HEK293 (cell line): ENCODE measurements at regions not wholly inside any gene's neighbourhood (a gene's known extent, or its start where the extent isn't known, plus 50 kb on each side); places are given as distances from the start of the nearest gene placed in this dataset.

Experiments
- CTCF ChIA-PET: fragments of 350-600 bp; formaldehyde crosslinking; extraction: SDS; loops from one replicate; lab custom pipeline; 2021; ENCODE audit warnings: antibody characterized with exemption; lab: Yijun Ruan, JAX
- POLR2A ChIA-PET: fragments of 300-600 bp; formaldehyde crosslinking; extraction: SDS; loops from one replicate; lab custom pipeline; 2020; ENCODE audit warnings: antibody characterized with exemption, inconsistent platforms; lab: Yijun Ruan, JAX
- H3K27ac ChIP-seq: fragments of 200-500 bp; sonication (Bioruptor generic); 2 replicates; pipeline ENCODE4 v1.5.1; 2014; ENCODE audit warnings: low read depth, low read length, control low read depth, inconsistent platforms; ENCODE audit errors: extremely low read depth
- H3K36me3 ChIP-seq, 2 experiments: fragments of 200-500 bp in 1 of 2; sonication (Bioruptor generic) in 1 of 2; 1 replicate in 1 of 2; 2 replicates in 1 of 2; pipeline ENCODE4 v1.5.1; 2014 to 2017; ENCODE audit warnings: inconsistent platforms in 2 of 2, low read length in 2 of 2; ENCODE audit not compliant: control insufficient read depth in 2 of 2, insufficient read depth in 1 of 2
- H3K4me1 ChIP-seq: fragments of 200-500 bp; sonication (Bioruptor generic); 2 replicates; pipeline ENCODE4 v1.5.1; 2014; ENCODE audit warnings: mild to moderate bottlenecking, low read length, inconsistent platforms; ENCODE audit not compliant: control insufficient read depth, insufficient read depth
- H3K4me3 ChIP-seq: 2 replicates; pipeline ENCODE4 v1.5.1; 2011; ENCODE audit warnings: low read depth, mild to moderate bottlenecking, control low read depth, low read length, moderate library complexity
- H3K9me3 ChIP-seq: fragments of 200-500 bp; sonication (Bioruptor generic); 2 replicates; pipeline ENCODE4 v1.5.1; 2014; ENCODE audit warnings: low read depth, low read length, inconsistent platforms; ENCODE audit not compliant: control insufficient read depth, insufficient read depth
- GFI1B ChIP-seq: fragments of 450-650 bp; formaldehyde crosslinking; IDR thresholded peaks from 2 replicates; pipeline ENCODE4 v1.5.1; 2016; ENCODE audit warnings: missing biosample characterization, missing genetic modification characterization
- HOXC10 ChIP-seq: sonication (generic); formaldehyde crosslinking; IDR thresholded peaks from 2 replicates; pipeline ENCODE4 v1.8.1; 2023; ENCODE audit warnings: mild to moderate bottlenecking, missing genetic modification reagents
- KLF16 ChIP-seq: fragments of 450-650 bp; formaldehyde crosslinking; IDR thresholded peaks from 2 replicates; pipeline ENCODE4 v1.5.1; 2017; ENCODE audit warnings: missing biosample characterization, missing genetic modification characterization
- MYNN ChIP-seq: fragments of 450-650 bp; formaldehyde crosslinking; IDR thresholded peaks from 2 replicates; pipeline ENCODE4 v1.5.1; 2016; ENCODE audit warnings: missing biosample characterization, missing genetic modification characterization, borderline replicate concordance
- RBAK ChIP-seq: fragments of 450-650 bp; formaldehyde crosslinking; IDR thresholded peaks from 2 replicates; pipeline ENCODE4 v1.5.1; 2016; ENCODE audit warnings: missing biosample characterization, missing genetic modification characterization
- ZFP41 ChIP-seq: fragments of 450-650 bp; formaldehyde crosslinking; IDR thresholded peaks from 2 replicates; pipeline ENCODE4 v1.5.1; 2016; ENCODE audit warnings: missing biosample characterization, missing genetic modification characterization, borderline replicate concordance
- ZNF140 ChIP-seq: fragments of 450-650 bp; formaldehyde crosslinking; IDR thresholded peaks from 2 replicates; pipeline ENCODE4 v1.5.1; 2016; ENCODE audit warnings: missing biosample characterization, missing genetic modification characterization
- ZNF157 ChIP-seq: fragments of 450-650 bp; formaldehyde crosslinking; IDR thresholded peaks from 2 replicates; pipeline ENCODE4 v1.5.1; 2016; ENCODE audit warnings: missing biosample characterization, missing genetic modification characterization
- ZNF398 ChIP-seq: fragments of 450-650 bp; formaldehyde crosslinking; IDR thresholded peaks from 2 replicates; pipeline ENCODE4 v1.5.1; 2017; ENCODE audit warnings: missing biosample characterization, missing genetic modification characterization
- ZNF514 ChIP-seq: fragments of 450-650 bp; formaldehyde crosslinking; IDR thresholded peaks from 2 replicates; pipeline ENCODE4 v1.5.1; 2016; ENCODE audit warnings: missing biosample characterization, missing genetic modification characterization
- ZNF555 ChIP-seq: fragments of 450-650 bp; formaldehyde crosslinking; conservative IDR thresholded peaks from 2 replicates; pipeline ENCODE4 v1.5.1; 2017; ENCODE audit warnings: missing biosample characterization, mild to moderate bottlenecking, missing genetic modification characterization, inconsistent platforms
- ZNF600 ChIP-seq: fragments of 450-650 bp; formaldehyde crosslinking; IDR thresholded peaks from 2 replicates; pipeline ENCODE4 v1.5.1; 2016; ENCODE audit warnings: missing biosample characterization, missing genetic modification characterization
- ZNF785 ChIP-seq: fragments of 450-650 bp; formaldehyde crosslinking; IDR thresholded peaks from 2 replicates; pipeline ENCODE4 v1.5.1; 2016; ENCODE audit warnings: missing biosample characterization, missing genetic modification characterization
- TF ChIP-seq, protein P1 (sequence below): fragments of 450-650 bp; formaldehyde crosslinking; IDR thresholded peaks from 2 replicates; pipeline ENCODE4 v1.5.1; 2016; ENCODE audit warnings: missing biosample characterization, missing genetic modification characterization
- TF ChIP-seq, protein P2 (sequence below): fragments of 450-650 bp; formaldehyde crosslinking; IDR thresholded peaks from 2 replicates; pipeline ENCODE4 v1.5.1; 2017; ENCODE audit warnings: missing biosample characterization, missing genetic modification characterization
- TF ChIP-seq, protein P3 (sequence below): fragments of 450-650 bp; formaldehyde crosslinking; IDR thresholded peaks from 2 replicates; pipeline ENCODE4 v1.5.1; 2016; ENCODE audit warnings: missing biosample characterization, missing genetic modification characterization

GRCh38 chr2:117500721-117501120 is 313.8 kb upstream of the DDX18 start:
- H3K9me3 ChIP-seq, result no peaks in the 10 kb centered on the region
- ChIA-PET CTCF (interaction anchor here (0.7 to 0.8 kb wide), 2 partner anchors 30 to 101 kb away, joined by 3 to 4 read pairs; no protein-coding TSS in a partner anchor), POLR2A (no interaction called here)
- TF ChIP-seq ZNF140 (tag by site-specific recombination) (no peak), RBAK (no peak), ZNF600 (no peak), ZNF785 (tag by site-specific recombination) (no peak), ZNF398 (no peak), GFI1B (no peak), MYNN (tag by site-specific recombination) (no peak), KLF16 (tag by site-specific recombination) (no peak), ZNF555 (tag by site-specific recombination) (no peak), ZNF157 (tag by site-specific recombination) (no peak)
- TF ChIP-seq, protein P1, sequence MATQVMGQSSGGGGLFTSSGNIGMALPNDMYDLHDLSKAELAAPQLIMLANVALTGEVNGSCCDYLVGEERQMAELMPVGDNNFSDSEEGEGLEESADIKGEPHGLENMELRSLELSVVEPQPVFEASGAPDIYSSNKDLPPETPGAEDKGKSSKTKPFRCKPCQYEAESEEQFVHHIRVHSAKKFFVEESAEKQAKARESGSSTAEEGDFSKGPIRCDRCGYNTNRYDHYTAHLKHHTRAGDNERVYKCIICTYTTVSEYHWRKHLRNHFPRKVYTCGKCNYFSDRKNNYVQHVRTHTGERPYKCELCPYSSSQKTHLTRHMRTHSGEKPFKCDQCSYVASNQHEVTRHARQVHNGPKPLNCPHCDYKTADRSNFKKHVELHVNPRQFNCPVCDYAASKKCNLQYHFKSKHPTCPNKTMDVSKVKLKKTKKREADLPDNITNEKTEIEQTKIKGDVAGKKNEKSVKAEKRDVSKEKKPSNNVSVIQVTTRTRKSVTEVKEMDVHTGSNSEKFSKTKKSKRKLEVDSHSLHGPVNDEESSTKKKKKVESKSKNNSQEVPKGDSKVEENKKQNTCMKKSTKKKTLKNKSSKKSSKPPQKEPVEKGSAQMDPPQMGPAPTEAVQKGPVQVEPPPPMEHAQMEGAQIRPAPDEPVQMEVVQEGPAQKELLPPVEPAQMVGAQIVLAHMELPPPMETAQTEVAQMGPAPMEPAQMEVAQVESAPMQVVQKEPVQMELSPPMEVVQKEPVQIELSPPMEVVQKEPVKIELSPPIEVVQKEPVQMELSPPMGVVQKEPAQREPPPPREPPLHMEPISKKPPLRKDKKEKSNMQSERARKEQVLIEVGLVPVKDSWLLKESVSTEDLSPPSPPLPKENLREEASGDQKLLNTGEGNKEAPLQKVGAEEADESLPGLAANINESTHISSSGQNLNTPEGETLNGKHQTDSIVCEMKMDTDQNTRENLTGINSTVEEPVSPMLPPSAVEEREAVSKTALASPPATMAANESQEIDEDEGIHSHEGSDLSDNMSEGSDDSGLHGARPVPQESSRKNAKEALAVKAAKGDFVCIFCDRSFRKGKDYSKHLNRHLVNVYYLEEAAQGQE (tag by site-specific recombination), result no peak
- TF ChIP-seq, protein P2, sequence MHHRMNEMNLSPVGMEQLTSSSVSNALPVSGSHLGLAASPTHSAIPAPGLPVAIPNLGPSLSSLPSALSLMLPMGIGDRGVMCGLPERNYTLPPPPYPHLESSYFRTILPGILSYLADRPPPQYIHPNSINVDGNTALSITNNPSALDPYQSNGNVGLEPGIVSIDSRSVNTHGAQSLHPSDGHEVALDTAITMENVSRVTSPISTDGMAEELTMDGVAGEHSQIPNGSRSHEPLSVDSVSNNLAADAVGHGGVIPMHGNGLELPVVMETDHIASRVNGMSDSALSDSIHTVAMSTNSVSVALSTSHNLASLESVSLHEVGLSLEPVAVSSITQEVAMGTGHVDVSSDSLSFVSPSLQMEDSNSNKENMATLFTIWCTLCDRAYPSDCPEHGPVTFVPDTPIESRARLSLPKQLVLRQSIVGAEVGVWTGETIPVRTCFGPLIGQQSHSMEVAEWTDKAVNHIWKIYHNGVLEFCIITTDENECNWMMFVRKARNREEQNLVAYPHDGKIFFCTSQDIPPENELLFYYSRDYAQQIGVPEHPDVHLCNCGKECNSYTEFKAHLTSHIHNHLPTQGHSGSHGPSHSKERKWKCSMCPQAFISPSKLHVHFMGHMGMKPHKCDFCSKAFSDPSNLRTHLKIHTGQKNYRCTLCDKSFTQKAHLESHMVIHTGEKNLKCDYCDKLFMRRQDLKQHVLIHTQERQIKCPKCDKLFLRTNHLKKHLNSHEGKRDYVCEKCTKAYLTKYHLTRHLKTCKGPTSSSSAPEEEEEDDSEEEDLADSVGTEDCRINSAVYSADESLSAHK, result no peak
- H3K4me3 ChIP-seq, result no peak overlapping the region
- H3K36me3 ChIP-seq, result peaks cover 0 to 3% of the 10 kb centered on the region in 2 experiments; a peak in 1 of 3 replicates
- no peaks in the 10 kb centered on the region for H3K4me1 ChIP-seq
- H3K27ac ChIP-seq, result no peak overlapping the region

DNA sequence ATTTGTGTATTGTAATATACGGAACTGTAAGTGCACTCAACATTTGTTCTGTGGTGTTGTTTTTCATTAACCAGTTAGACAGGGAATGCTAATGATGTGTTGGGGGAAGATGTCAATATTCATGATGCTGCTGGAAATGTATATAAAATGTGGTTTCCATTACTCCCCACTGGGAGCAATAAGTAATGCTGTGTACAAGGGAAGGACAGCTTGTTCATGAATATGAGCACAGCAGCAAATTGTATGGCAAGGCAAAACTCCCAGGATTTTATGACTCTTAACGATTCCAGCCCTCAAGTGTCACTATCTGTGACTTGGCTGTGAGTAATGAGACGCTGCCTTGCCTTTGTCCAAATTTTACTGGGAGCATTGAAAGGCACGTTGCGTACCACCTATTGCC is 312.4 kb upstream of the DDX18 start:
- ChIA-PET CTCF (no interaction called here), POLR2A (interaction anchor here (0.6 kb wide), 1 partner anchor 26 kb away, joined by 9 read pairs; no protein-coding TSS in a partner anchor)
- no peaks in the 10 kb centered on the region for H3K4me1 ChIP-seq
- no peak overlapping the region for H3K27ac ChIP-seq
- H3K36me3 ChIP-seq, result no peaks in the 10 kb centered on the region
- no peak overlapping the region for H3K4me3 ChIP-seq
- no peak for TF ChIP-seq HOXC10 (CRISPR knock-in tag)
- TF ChIP-seq ZNF157 (tag by site-specific recombination), result no peak
- no peak for TF ChIP-seq RBAK
- no peak for TF ChIP-seq ZFP41
- H3K9me3 ChIP-seq, result no peaks in the 10 kb centered on the region

GRCh38 chr2:117512307-117512706 is 302.2 kb upstream of the DDX18 start:
- CTCF ChIA-PET, result no interaction called here
- Histone ChIP-seq H3K4me3 (no peak overlapping the region), H3K36me3 (no peaks in the 10 kb centered on the region), H3K4me1 (no peaks in the 10 kb centered on the region), H3K27ac (no peak overlapping the region), H3K9me3 (no peaks in the 10 kb centered on the region)
- no peak for TF ChIP-seq ZNF514 (tag by site-specific recombination)
- TF ChIP-seq, protein P3, sequence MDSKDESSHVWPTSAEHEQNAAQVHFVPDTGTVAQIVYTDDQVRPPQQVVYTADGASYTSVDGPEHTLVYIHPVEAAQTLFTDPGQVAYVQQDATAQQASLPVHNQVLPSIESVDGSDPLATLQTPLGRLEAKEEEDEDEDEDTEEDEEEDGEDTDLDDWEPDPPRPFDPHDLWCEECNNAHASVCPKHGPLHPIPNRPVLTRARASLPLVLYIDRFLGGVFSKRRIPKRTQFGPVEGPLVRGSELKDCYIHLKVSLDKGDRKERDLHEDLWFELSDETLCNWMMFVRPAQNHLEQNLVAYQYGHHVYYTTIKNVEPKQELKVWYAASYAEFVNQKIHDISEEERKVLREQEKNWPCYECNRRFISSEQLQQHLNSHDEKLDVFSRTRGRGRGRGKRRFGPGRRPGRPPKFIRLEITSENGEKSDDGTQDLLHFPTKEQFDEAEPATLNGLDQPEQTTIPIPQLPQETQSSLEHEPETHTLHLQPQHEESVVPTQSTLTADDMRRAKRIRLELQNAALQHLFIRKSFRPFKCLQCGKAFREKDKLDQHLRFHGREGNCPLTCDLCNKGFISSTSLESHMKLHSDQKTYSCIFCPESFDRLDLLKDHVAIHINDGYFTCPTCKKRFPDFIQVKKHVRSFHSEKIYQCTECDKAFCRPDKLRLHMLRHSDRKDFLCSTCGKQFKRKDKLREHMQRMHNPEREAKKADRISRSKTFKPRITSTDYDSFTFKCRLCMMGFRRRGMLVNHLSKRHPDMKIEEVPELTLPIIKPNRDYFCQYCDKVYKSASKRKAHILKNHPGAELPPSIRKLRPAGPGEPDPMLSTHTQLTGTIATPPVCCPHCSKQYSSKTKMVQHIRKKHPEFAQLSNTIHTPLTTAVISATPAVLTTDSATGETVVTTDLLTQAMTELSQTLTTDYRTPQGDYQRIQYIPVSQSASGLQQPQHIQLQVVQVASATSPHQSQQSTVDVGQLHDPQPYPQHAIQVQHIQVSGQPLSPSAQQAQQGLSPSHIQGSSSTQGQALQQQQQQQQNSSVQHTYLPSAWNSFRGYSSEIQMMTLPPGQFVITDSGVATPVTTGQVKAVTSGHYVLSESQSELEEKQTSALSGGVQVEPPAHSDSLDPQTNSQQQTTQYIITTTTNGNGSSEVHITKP (tag by site-specific recombination), result no peak
- POLR2A ChIA-PET, result no interaction called here
